H9 (cell line): ENCODE measurements at regions not wholly inside any gene's neighbourhood (a gene's known extent, or its start where the extent isn't known, plus 50 kb on each side); places are given as distances from the start of the nearest gene placed in this dataset.

Experiments used
- DNase-seq: peaks from one replicate; pipeline ENCODE4 v3.0.0-alpha.2; 2017
- H2AFZ ChIP-seq: one replicate; pipeline ENCODE4 v1.6.1; 2013; ENCODE audit warnings: mild to moderate bottlenecking, low read length, control low read depth, moderate library complexity
- H2AK5ac ChIP-seq: 2 replicates; pipeline ENCODE4 v1.6.1; 2013; ENCODE audit warnings: low read length, control low read depth, mixed read lengths; ENCODE audit not compliant: insufficient read length
- H2BK120ac ChIP-seq: one replicate; pipeline ENCODE4 v1.6.1; 2013; ENCODE audit warnings: low read depth, mild to moderate bottlenecking, low read length, control low read depth, inconsistent platforms; ENCODE audit not compliant: poor library complexity, severe bottlenecking
- H2BK12ac ChIP-seq: 2 replicates; pipeline ENCODE4 v1.6.1; 2013; ENCODE audit warnings: low read length, control low read depth, mixed read lengths, low read depth; ENCODE audit not compliant: insufficient read length
- H2BK15ac ChIP-seq: 2 replicates; pipeline ENCODE4 v1.6.1; 2013; ENCODE audit warnings: low read depth, low read length, control low read depth
- H2BK20ac ChIP-seq: one replicate; pipeline ENCODE4 v1.6.1; 2013; ENCODE audit warnings: low read depth, mild to moderate bottlenecking, low read length, control low read depth, inconsistent platforms; ENCODE audit not compliant: poor library complexity, severe bottlenecking
- H2BK5ac ChIP-seq: 2 replicates; pipeline ENCODE4 v1.6.1; 2013; ENCODE audit warnings: low read length, control low read depth, mixed read lengths; ENCODE audit not compliant: insufficient read length
- H3K14ac ChIP-seq: 2 replicates; pipeline ENCODE4 v1.6.1; 2013; ENCODE audit warnings: low read length, control low read depth; ENCODE audit not compliant: insufficient read depth
- H3K18ac ChIP-seq: 2 replicates; pipeline ENCODE4 v1.6.1; 2013; ENCODE audit warnings: low read depth, mild to moderate bottlenecking, mixed read lengths, low read length, control low read depth; ENCODE audit not compliant: insufficient read length
- H3K23ac ChIP-seq: 2 replicates; pipeline ENCODE4 v1.6.1; 2013; ENCODE audit warnings: low read length, control low read depth, mixed read lengths, low read depth; ENCODE audit not compliant: insufficient read length
- H3K23me2 ChIP-seq: 2 replicates; pipeline ENCODE4 v1.6.1; 2013; ENCODE audit warnings: low read depth, mild to moderate bottlenecking, mixed read lengths, low read length, control low read depth; ENCODE audit not compliant: insufficient read length, poor library complexity, severe bottlenecking
- H3K27ac ChIP-seq: 2 replicates; pipeline ENCODE4 v1.5.1; 2013; ENCODE audit warnings: low read length, control low read depth, mixed read lengths, low read depth; ENCODE audit not compliant: insufficient read length
- H3K27me3 ChIP-seq: 2 replicates; pipeline ENCODE4 v1.6.1; 2013; ENCODE audit warnings: low read length, control low read depth, inconsistent platforms; ENCODE audit not compliant: insufficient read depth
- H3K4ac ChIP-seq: 2 replicates; pipeline ENCODE4 v1.6.1; 2013; ENCODE audit warnings: low read depth, mild to moderate bottlenecking, control low read depth, inconsistent platforms, low read length, moderate library complexity
- H3K4me1 ChIP-seq: 2 replicates; pipeline ENCODE4 v1.6.1; 2013; ENCODE audit warnings: low read length, control low read depth, inconsistent platforms; ENCODE audit not compliant: insufficient read depth
- H3K4me2 ChIP-seq: 2 replicates; pipeline ENCODE4 v1.6.1; 2013; ENCODE audit warnings: low read length, control low read depth, mixed read lengths; ENCODE audit not compliant: insufficient read length, insufficient read depth
- H3K56ac ChIP-seq: 2 replicates; pipeline ENCODE4 v1.6.1; 2013; ENCODE audit warnings: low read depth, mild to moderate bottlenecking, mixed read lengths, low read length, control low read depth; ENCODE audit not compliant: insufficient read length
- H3K79me1 ChIP-seq: 2 replicates; pipeline ENCODE4 v1.6.1; 2013; ENCODE audit warnings: low read depth, mild to moderate bottlenecking, moderate library complexity, low read length, control low read depth, inconsistent platforms; ENCODE audit not compliant: insufficient read depth, poor library complexity, severe bottlenecking
- H3K79me2 ChIP-seq: 2 replicates; pipeline ENCODE4 v1.6.1; 2013; ENCODE audit warnings: low read length, control low read depth, inconsistent platforms; ENCODE audit not compliant: insufficient read depth
- H3K9ac ChIP-seq: 2 replicates; pipeline ENCODE4 v1.6.1; 2013; ENCODE audit warnings: low read length, control low read depth, mixed read lengths; ENCODE audit not compliant: insufficient read length; ENCODE audit errors: extremely low read depth
- H3K9me3 ChIP-seq: one replicate; pipeline ENCODE4 v1.6.1; 2013; ENCODE audit warnings: low read depth, low read length, inconsistent platforms; ENCODE audit not compliant: control insufficient read depth
- H3T11ph ChIP-seq: one replicate; pipeline ENCODE4 v1.6.1; 2013; ENCODE audit warnings: mild to moderate bottlenecking, low read length, control low read depth, inconsistent platforms
- H4K20me1 ChIP-seq: one replicate; pipeline ENCODE4 v1.6.1; 2013; ENCODE audit not compliant: control insufficient read depth, insufficient read length, insufficient read depth
- H4K5ac ChIP-seq: 2 replicates; pipeline ENCODE4 v1.6.1; 2013; ENCODE audit warnings: low read depth, mild to moderate bottlenecking, mixed read lengths, low read length, control low read depth; ENCODE audit not compliant: insufficient read length
- H4K8ac ChIP-seq: replicated peaks from 2 replicates; pipeline ENCODE4 v1.6.1; 2013; ENCODE audit warnings: low read length, control low read depth, mixed read lengths, low read depth; ENCODE audit not compliant: insufficient read length
- H4K91ac ChIP-seq: 2 replicates; pipeline ENCODE4 v1.6.1; 2013; ENCODE audit warnings: low read depth, mild to moderate bottlenecking, moderate library complexity, mixed read lengths, low read length, control low read depth; ENCODE audit not compliant: insufficient read length
- H3K27ac Mint-ChIP-seq, 3 experiments: 2 replicates in 2 of 3; 3 replicates in 1 of 3; pipeline ENCODE4 v1.8.0; 2020 to 2021; ENCODE audit warnings: mixed read lengths in 3 of 3, mild to moderate bottlenecking in 1 of 3, moderate library complexity in 1 of 3
- H3K27me3 Mint-ChIP-seq: 2 replicates; pipeline ENCODE4 v1.8.0; 2021; ENCODE audit warnings: low read depth, mild to moderate bottlenecking, moderate library complexity, mixed read lengths
- H3K36me3 Mint-ChIP-seq, 3 experiments: 2 replicates in 2 of 3; 3 replicates in 1 of 3; pipeline ENCODE4 v1.8.0; 2020 to 2021; ENCODE audit warnings: low read depth in 3 of 3, mixed read lengths in 3 of 3; ENCODE audit not compliant: insufficient read depth in 1 of 3
- H3K4me1 Mint-ChIP-seq, 2 experiments: 2 replicates each; pipeline ENCODE4 v1.8.0; 2020; ENCODE audit warnings: mixed read lengths in 2 of 2
- H3K4me3 Mint-ChIP-seq, 2 experiments: 2 replicates in 1 of 2; 3 replicates in 1 of 2; pipeline ENCODE4 v1.8.0; 2020 to 2021; ENCODE audit warnings: mild to moderate bottlenecking in 2 of 2, mixed read lengths in 2 of 2, moderate library complexity in 1 of 2
- H3K9me3 Mint-ChIP-seq, 2 experiments: 2 replicates in 1 of 2; 3 replicates in 1 of 2; pipeline ENCODE4 v1.8.0; 2020; ENCODE audit warnings: mild to moderate bottlenecking in 2 of 2, mixed read lengths in 2 of 2, moderate library complexity in 1 of 2
- CTCF ChIP-seq: fragments of 200-600 bp; sonication (generic); conservative IDR thresholded peaks from 3 replicates; pipeline ENCODE4 v1.8.0; 2021; ENCODE audit warnings: antibody characterized with exemption, mild to moderate bottlenecking
- WGBS: extraction: QIAGEN DNeasy Blood & Tissue Kit; methylation state at CpG from one replicate; pipeline ENCODE4 v1.1.7; 2013; ENCODE audit warnings: missing lambda C conversion rate, low lambda C conversion rate, mixed read lengths; ENCODE audit not compliant: insufficient read length; ENCODE audit errors: extremely low coverage; 5-methylcytosine and 5-hydroxymethylcytosine counted together

- Histone ChIP-seq H3K9ac (no peak overlapping the region), H2AFZ (no peak overlapping the region), H4K8ac (no peak overlapping the region), H3T11ph (no peak overlapping the region), H3K18ac (no peak overlapping the region), H3K4me1 (no peaks in the 10 kb centered on the region), H2BK120ac (no peak overlapping the region), H3K79me2 (no peaks in the 10 kb centered on the region), H3K79me1 (no peaks in the 10 kb centered on the region), H4K5ac (no peak overlapping the region), H3K9me3 (no peaks in the 10 kb centered on the region), H2AK5ac (no peak overlapping the region), H2BK15ac (no peak overlapping the region), H3K27me3 (no peaks in the 10 kb centered on the region), H2BK5ac (no peak overlapping the region), H3K27ac (no peak overlapping the region), H3K4ac (no peak overlapping the region), H2BK20ac (no peak overlapping the region), H4K91ac (no peak overlapping the region), H3K56ac (no peak overlapping the region), H3K4me2 (no peak overlapping the region), H3K23me2 (no peaks in the 10 kb centered on the region), H4K20me1 (no peaks in the 10 kb centered on the region), H2BK12ac (no peak overlapping the region), H3K23ac (no peak overlapping the region), H3K14ac (no peak overlapping the region)
- no peak overlapping the region for H3K27ac Mint-ChIP-seq
- WGBS = no CpG with 5 or more reads among the region's 1 CpG
- no peak for DNase-seq
- peaks cover 14 to 21% of the 10 kb centered on the region in 2 experiments; a peak in 4 of 5 replicates for H3K9me3 Mint-ChIP-seq
- peaks cover 3 to 6% of the 10 kb centered on the region in 2 experiments; a peak in 3 of 4 replicates for H3K4me1 Mint-ChIP-seq
- H3K27me3 Mint-ChIP-seq = peaks cover 17% of the 10 kb centered on the region
- no peak for TF ChIP-seq CTCF
- no peak overlapping the region for H3K4me3 Mint-ChIP-seq
- peaks cover 2 to 4% (median 2%) of the 10 kb centered on the region in 3 experiments; a peak in 4 of 7 replicates for H3K36me3 Mint-ChIP-seq
These were observed 95.0 kb downstream of the FAM53A start for GRCh38 chr4:1589098-1589497.
